G401.6 (cell line): ENCODE measurements at regions not wholly inside any gene's neighbourhood (a gene's known extent, or its start where the extent isn't known, plus 50 kb on each side); places are given as distances from the start of the nearest gene placed in this dataset.
"Not testable (repeated sequence)": the region's sequence is repeated elsewhere in the genome, so short reads cannot be mapped to it uniquely, and the experiment has no call there.

Experiments used
- FAIRE-seq: peaks from 2 replicates; lab custom pipeline; 2012; peaks lifted over from hg19 to GRCh38; lab: Jason Lieb, UNC

GRCh38 chr13:90690458-90691080 lies 656.9 kb upstream of the MIR17HG start:
- FAIRE-seq: no peak

- no peak for FAIRE-seq
Measured at GRCh38 chr13:90696254-90696653, 651.2 kb upstream of the MIR17HG start.

GRCh38 chr13:90696656-90697055 lies 650.8 kb upstream of the MIR17HG start:
- FAIRE-seq: no peak

- no peak for FAIRE-seq
Measured at GRCh38 chr13:90700340-90700739, 647.1 kb upstream of the MIR17HG start.

- FAIRE-seq: no peak
Measured at GRCh38 chr13:90701264-90701663, 646.2 kb upstream of the MIR17HG start.

- no peak for FAIRE-seq
Measured at GRCh38 chr13:90702050-90702449, 645.4 kb upstream of the MIR17HG start.

GRCh38 chr13:90706631-90707030 lies 640.9 kb upstream of the MIR17HG start:
- FAIRE-seq: no peak

GRCh38 chr13:90708128-90708527 lies 639.4 kb upstream of the MIR17HG start:
- FAIRE-seq: no peak

GRCh38 chr13:90709319-90709718 lies 638.2 kb upstream of the MIR17HG start:
- FAIRE-seq: no peak

- no peak for FAIRE-seq
Measured at GRCh38 chr13:90710164-90710759, 637.2 kb upstream of the MIR17HG start.

GRCh38 chr13:90713441-90714133 lies 633.9 kb upstream of the MIR17HG start:
- FAIRE-seq: no peak

GRCh38 chr13:90715485-90715884 lies 632.0 kb upstream of the MIR17HG start:
- FAIRE-seq: no peak

- peak; percentile 76 for FAIRE-seq
Measured at GRCh38 chr13:90717451-90717936, 630.0 kb upstream of the MIR17HG start.

- FAIRE-seq: no peak
Measured at GRCh38 chr13:90719461-90719860, 628.0 kb upstream of the MIR17HG start.

- no peak for FAIRE-seq
Measured at GRCh38 chr13:90721937-90722336, 625.5 kb upstream of the MIR17HG start.

GRCh38 chr13:90723381-90723780 lies 624.1 kb upstream of the MIR17HG start:
- FAIRE-seq: no peak

GRCh38 chr13:90726375-90726774 lies 621.1 kb upstream of the MIR17HG start:
- no peak for FAIRE-seq

- FAIRE-seq: no peak
Measured at GRCh38 chr13:90732049-90732448, 615.4 kb upstream of the MIR17HG start.

- not testable (repeated sequence) for FAIRE-seq
Measured at GRCh38 chr13:90734497-90734896, 613.0 kb upstream of the MIR17HG start.

GRCh38 chr13:90738881-90739280 lies 608.6 kb upstream of the MIR17HG start:
- FAIRE-seq: no peak

GRCh38 chr13:90740099-90740498 lies 607.4 kb upstream of the MIR17HG start:
- FAIRE-seq: no peak

- FAIRE-seq: peak; percentile 79
Measured at GRCh38 chr13:90742381-90742780, 605.1 kb upstream of the MIR17HG start.

- no peak for FAIRE-seq
Measured at GRCh38 chr13:90746230-90746629, 601.3 kb upstream of the MIR17HG start.

GRCh38 chr13:90750021-90750420 lies 597.5 kb upstream of the MIR17HG start:
- FAIRE-seq: no peak
